Spleen (tissue), 11 donors: ENCODE measurements at regions not wholly inside any gene's neighbourhood (a gene's known extent, or its start where the extent isn't known, plus 50 kb on each side); places are given as distances from the start of the nearest gene placed in this dataset.
"Not testable (repeated sequence)": the region's sequence is repeated elsewhere in the genome, so short reads cannot be mapped to it uniquely, and the experiment has no call there.

Source experiments
- DNase-seq: peaks from one replicate; pipeline ENCODE4 v3.0.0-alpha.2; 2020
- H3K27ac ChIP-seq, 8 donors: fragments of 200-600 bp; sonication (generic) in 7 of 8; 1 replicate in 4 of 8; 2 replicates in 4 of 8; pipeline versions ENCODE4 v1.5.0 to v1.8.0; 2016 to 2021; ENCODE audit warnings: inconsistent platforms in 4 of 8, mild to moderate bottlenecking in 4 of 8, moderate library complexity in 1 of 8
- H3K27me3 ChIP-seq, 7 donors: fragments of 200-600 bp; sonication (generic) in 6 of 7; replicated peaks in 1 of 7; 1 replicate in 4 of 7; 2 replicates in 3 of 7; pipeline versions ENCODE4 v1.5.0 to v1.8.0; 2016 to 2021; ENCODE audit warnings: inconsistent platforms in 3 of 7, mild to moderate bottlenecking in 1 of 7
- H3K36me3 ChIP-seq, 6 donors: fragments of 200-600 bp; sonication (generic) in 5 of 6; 1 replicate in 4 of 6; 2 replicates in 2 of 6; pipeline versions ENCODE4 v1.5.0 to v1.8.0; 2016 to 2021; ENCODE audit warnings: inconsistent platforms in 2 of 6
- H3K4me1 ChIP-seq, 6 donors: fragments of 200-600 bp; sonication (generic) in 5 of 6; 1 replicate in 3 of 6; 2 replicates in 3 of 6; pipeline versions ENCODE4 v1.5.0 to v1.8.0; 2016 to 2021; ENCODE audit warnings: inconsistent platforms in 3 of 6
- H3K4me3 ChIP-seq, 8 donors: fragments of 200-600 bp; sonication (generic) in 7 of 8; 1 replicate in 4 of 8; 2 replicates in 4 of 8; pipeline versions ENCODE4 v1.5.0 to v1.8.0; 2016 to 2021; ENCODE audit warnings: inconsistent platforms in 4 of 8, mild to moderate bottlenecking in 4 of 8, moderate library complexity in 2 of 8
- H3K9me3 ChIP-seq, 8 donors: fragments of 200-600 bp; sonication (generic) in 7 of 8; 1 replicate in 4 of 8; 2 replicates in 4 of 8; pipeline versions ENCODE4 v1.5.0 to v1.8.0; 2016 to 2021; ENCODE audit warnings: inconsistent platforms in 4 of 8
- CTCF ChIP-seq, 11 experiments: fragments of 200-600 bp in 7 of 11; fragments of 450-650 bp in 4 of 11; sonication (generic) in 4 of 11; IDR thresholded peaks in 8 of 11; conservative IDR thresholded peaks in 3 of 11; 1 replicate in 7 of 11; 2 replicates in 4 of 11; pipeline versions ENCODE4 v1.4.0 to v1.8.0; 2016 to 2021; ENCODE audit warnings: antibody characterized with exemption in 11 of 11, inconsistent platforms in 4 of 11, mild to moderate bottlenecking in 1 of 11
- POLR2A ChIP-seq, 3 donors: fragments of 450-650 bp; IDR thresholded peaks; one replicate each; pipeline ENCODE4 v1.5.1; 2017; ENCODE audit warnings: antibody characterized with exemption in 3 of 3, mild to moderate bottlenecking in 1 of 3
- POLR2AphosphoS5 ChIP-seq, 3 donors: sonication (generic); formaldehyde crosslinking; IDR thresholded peaks; one replicate each; pipeline ENCODE4 v1.5.1; 2017; ENCODE audit warnings: antibody characterized with exemption in 3 of 3
- WGBS, 5 donors: extraction: QIAGEN DNeasy Blood & Tissue Kit in 3 of 5; methylation state at CpG; one replicate each; pipeline versions ENCODE4 v1.1.5 to v1.1.7; 2013 to 2018; 5-methylcytosine and 5-hydroxymethylcytosine counted together
- intact Hi-C: fragments of 100-400 bp; cut with DNase I; formaldehyde crosslinking; loops from one replicate; pipeline ENCODE4 v1.15.0; 2023; ENCODE audit warnings: low total_unique reads
- donor health status: healthy with polysubstance abuse.
- donor health status: DM: no; HTN: no; CAD: no; lungs with moderate emphysema.
- donor health status: DM: no; HTN: no; CAD: no.
- donor health status: Bipolar disorder and iron deficiency.
- donor health status: healthy.
- donor health status: DM: no; HTN: no; CAD: no.
- donor health status: DM: yes; HTN: yes; CAD: no.

- Histone ChIP-seq H3K4me1 (no peaks in the 10 kb centered on the region), H3K36me3 (no peaks in the 10 kb centered on the region), H3K9me3 (no peaks in the 10 kb centered on the region), H3K27ac (no peak overlapping the region), H3K27me3 (no peaks in the 10 kb centered on the region), H3K4me3 (no peak overlapping the region)
- no peak for DNase-seq
- 80 to 90% (median 84%) methylated on average over 4 of the region's 4 CpGs for WGBS, 5 donors
- intact Hi-C loops, result no loop called here
- TF ChIP-seq CTCF (IDR thresholded peaks at IDR 0.05 in 8 of 11, conservative IDR thresholded peaks at IDR 0.05 in 3 of 11) (no peak), POLR2A (IDR thresholded peaks at IDR 0.05) (no peak), POLR2AphosphoS5 (IDR thresholded peaks at IDR 0.05) (no peak)
Observed at GRCh38 chr13:81089371-81090157, 748.6 kb upstream of the SPRY2 start.

- intact Hi-C loops, result no loop called here
- Histone ChIP-seq H3K4me1 (no peaks in the 10 kb centered on the region), H3K4me3 (no peak overlapping the region), H3K27me3 (no peaks in the 10 kb centered on the region), H3K36me3 (no peaks in the 10 kb centered on the region), H3K27ac (no peak overlapping the region), H3K9me3 (peaks cover 0 to 7% (median 0%) of the 10 kb centered on the region in 8 donors)
- DNase-seq, result no peak
- 62 to 87% (median 80%) methylated on average over 2 of the region's 2 CpGs for WGBS, 5 donors
- TF ChIP-seq POLR2AphosphoS5 (IDR thresholded peaks at IDR 0.05) (no peak), CTCF (IDR thresholded peaks at IDR 0.05 in 8 of 11, conservative IDR thresholded peaks at IDR 0.05 in 3 of 11) (no peak), POLR2A (IDR thresholded peaks at IDR 0.05) (no peak)
Observed at GRCh38 chr13:81080911-81081454, 740.1 kb upstream of the SPRY2 start.

- H3K4me3 ChIP-seq, result no peak overlapping the region
- peaks cover 0 to 7% (median 0%) of the 10 kb centered on the region in 8 donors for H3K9me3 ChIP-seq
- TF ChIP-seq POLR2AphosphoS5 (IDR thresholded peaks at IDR 0.05), result no peak
- TF ChIP-seq POLR2A (IDR thresholded peaks at IDR 0.05), result no peak
- TF ChIP-seq CTCF (IDR thresholded peaks at IDR 0.05 in 8 of 11, conservative IDR thresholded peaks at IDR 0.05 in 3 of 11), result no peak
- H3K27me3 ChIP-seq, result no peaks in the 10 kb centered on the region
- no peaks in the 10 kb centered on the region for H3K4me1 ChIP-seq
- no peak for DNase-seq
- no peak overlapping the region for H3K27ac ChIP-seq
- no peaks in the 10 kb centered on the region for H3K36me3 ChIP-seq
- intact Hi-C loops, result no loop called here
Observed at GRCh38 chr13:81078048-81078447, 737.1 kb upstream of the SPRY2 start.

- H3K4me3 ChIP-seq, H3K36me3 ChIP-seq, H3K27ac ChIP-seq, DNase-seq, H3K9me3 ChIP-seq, intact Hi-C loops, H3K4me1 ChIP-seq, H3K27me3 ChIP-seq: not testable (repeated sequence)
- WGBS, 5 donors, result 89 to 95% (median 92%) methylated on average over 18 of the region's 18 CpGs
Observed at GRCh38 chr13:81069822-81070221, 728.9 kb upstream of the SPRY2 start.
